ENCODE measurements at regions not wholly inside any gene's neighbourhood (a gene's known extent, or its start where the extent isn't known, plus 50 kb on each side); places are given as distances from the start of the nearest gene placed in this dataset.
A peak's percentile ranks its signal among the peaks of the same experiment; 100 is the strongest.

DNA sequence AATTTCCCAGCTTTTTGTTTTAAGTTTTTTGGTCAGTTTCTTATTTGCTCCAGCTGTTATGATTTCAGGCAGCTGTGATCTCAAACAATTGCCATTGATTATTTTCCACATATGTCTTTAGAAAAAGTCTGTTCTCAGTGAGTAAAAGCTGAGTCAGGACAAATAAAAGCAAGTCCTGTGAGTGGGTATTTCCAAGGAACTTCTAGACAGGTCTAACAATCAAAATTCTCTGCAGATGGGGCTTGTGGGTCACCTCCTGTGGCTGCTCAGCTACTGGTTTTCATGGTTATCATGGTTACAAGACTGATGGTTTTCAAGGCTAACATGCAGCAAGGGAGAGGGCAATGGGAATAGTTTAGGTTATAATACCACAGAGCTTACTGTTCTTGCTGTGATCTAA is 585.7 kb downstream of the LMO4 start:
- no peaks in the 10 kb centered on the region for H3K27me3 ChIP-seq
- H3K4me1 ChIP-seq = peaks cover 7 to 16% of the 10 kb centered on the region in 2 donors
- peaks cover 0 to 4% of the 10 kb centered on the region in 2 donors for H3K9me3 ChIP-seq
- TF ChIP-seq, protein P1, sequence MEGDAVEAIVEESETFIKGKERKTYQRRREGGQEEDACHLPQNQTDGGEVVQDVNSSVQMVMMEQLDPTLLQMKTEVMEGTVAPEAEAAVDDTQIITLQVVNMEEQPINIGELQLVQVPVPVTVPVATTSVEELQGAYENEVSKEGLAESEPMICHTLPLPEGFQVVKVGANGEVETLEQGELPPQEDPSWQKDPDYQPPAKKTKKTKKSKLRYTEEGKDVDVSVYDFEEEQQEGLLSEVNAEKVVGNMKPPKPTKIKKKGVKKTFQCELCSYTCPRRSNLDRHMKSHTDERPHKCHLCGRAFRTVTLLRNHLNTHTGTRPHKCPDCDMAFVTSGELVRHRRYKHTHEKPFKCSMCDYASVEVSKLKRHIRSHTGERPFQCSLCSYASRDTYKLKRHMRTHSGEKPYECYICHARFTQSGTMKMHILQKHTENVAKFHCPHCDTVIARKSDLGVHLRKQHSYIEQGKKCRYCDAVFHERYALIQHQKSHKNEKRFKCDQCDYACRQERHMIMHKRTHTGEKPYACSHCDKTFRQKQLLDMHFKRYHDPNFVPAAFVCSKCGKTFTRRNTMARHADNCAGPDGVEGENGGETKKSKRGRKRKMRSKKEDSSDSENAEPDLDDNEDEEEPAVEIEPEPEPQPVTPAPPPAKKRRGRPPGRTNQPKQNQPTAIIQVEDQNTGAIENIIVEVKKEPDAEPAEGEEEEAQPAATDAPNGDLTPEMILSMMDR (IDR thresholded peaks at IDR 0.05) = no peak
- no peak overlapping the region for H3K27ac ChIP-seq
- H3K4me3 ChIP-seq = no peak overlapping the region
- intact Hi-C loops (cut with DNase I) = no loop called here
- no peak for DNase-seq (ENCODE audit: low spot score in 2 of 2)
- H3K36me3 ChIP-seq = no peaks in the 10 kb centered on the region

DNA sequence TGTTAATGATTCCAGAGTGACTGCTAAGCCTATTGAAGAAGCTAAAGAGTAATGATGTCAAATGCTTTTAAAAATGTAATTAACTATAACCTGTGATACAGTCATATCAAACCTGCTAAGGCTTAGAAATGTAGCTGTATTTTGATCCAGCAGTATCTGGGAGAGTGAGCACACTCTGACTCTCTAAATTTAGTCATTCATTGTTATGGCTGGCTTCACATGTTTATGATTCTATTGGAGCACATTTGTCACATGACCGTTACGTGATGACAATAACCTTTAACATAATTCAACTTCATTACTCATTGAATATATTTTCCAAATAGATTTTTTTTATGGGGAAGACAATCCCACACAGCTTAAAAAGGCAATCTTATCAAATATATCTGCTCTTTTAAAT is 587.1 kb downstream of the LMO4 start:
- Histone ChIP-seq H3K27me3 (no peaks in the 10 kb centered on the region), H3K36me3 (no peaks in the 10 kb centered on the region), H3K4me1 (peaks cover 7 to 20% of the 10 kb centered on the region in 2 donors), H3K9me3 (peaks cover 0 to 4% of the 10 kb centered on the region in 2 donors), H3K4me3 (no peak overlapping the region), H3K27ac (peak overlapping the region in 1 of 2 donors; percentile 78)
- TF ChIP-seq, protein P1 (IDR thresholded peaks at IDR 0.05) = no peak
- no peak for DNase-seq (ENCODE audit: low spot score in 2 of 2)
- intact Hi-C loops (cut with DNase I) = no loop called here

DNA sequence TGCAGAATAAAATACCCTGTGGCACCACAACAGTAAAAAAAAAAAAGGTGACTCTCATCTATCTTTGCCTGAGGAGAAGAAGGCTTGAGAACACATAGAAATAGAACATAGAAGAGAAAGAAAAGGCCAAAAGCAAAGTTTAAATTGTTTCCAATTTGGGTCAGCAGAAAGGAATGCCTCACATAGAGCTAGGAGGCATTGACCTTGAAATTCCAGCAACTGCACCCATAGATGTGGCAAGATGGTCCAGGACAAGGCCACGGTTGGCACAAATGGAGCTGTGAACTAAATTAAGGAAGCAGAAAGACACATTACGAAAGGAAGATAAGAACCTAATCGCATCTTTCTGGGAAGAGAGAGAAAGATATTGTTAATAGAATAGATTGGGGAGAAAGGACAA is 588.3 kb downstream of the LMO4 start:
- Histone ChIP-seq H3K4me1 (peaks cover 7 to 20% of the 10 kb centered on the region in 2 donors), H3K27ac (peak overlapping the region; percentile 55 to 78), H3K27me3 (no peaks in the 10 kb centered on the region), H3K36me3 (no peaks in the 10 kb centered on the region), H3K9me3 (peaks cover 0 to under 1% of the 10 kb centered on the region in 2 donors), H3K4me3 (no peak overlapping the region)
- intact Hi-C loops (cut with DNase I) = no loop called here
- DNase-seq (ENCODE audit: low spot score in 2 of 2) = peak in 1 of 2 donors; percentile 66
- TF ChIP-seq, protein P1 (IDR thresholded peaks at IDR 0.05) = no peak

DNA sequence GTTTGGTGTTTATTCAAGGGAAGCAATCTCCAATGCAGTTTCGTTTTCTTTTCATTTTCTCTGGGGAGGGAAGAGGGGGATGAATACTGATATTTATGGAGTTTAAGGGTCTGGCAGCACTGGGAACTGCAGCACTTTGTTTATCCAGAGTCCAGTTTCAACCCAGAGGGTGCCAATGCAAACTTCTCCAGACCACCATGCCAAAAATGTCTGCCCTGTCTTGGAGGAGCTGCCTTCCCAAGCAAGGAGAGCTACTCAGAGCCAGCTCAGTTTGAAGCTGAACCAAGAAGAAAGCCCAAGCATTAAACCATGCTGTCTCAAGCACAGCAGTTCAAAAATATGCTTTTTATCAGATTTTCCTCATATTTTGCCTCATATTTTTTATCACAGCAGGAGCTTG is 589.7 kb downstream of the LMO4 start:
- TF ChIP-seq, protein P1 (IDR thresholded peaks at IDR 0.05) = no peak
- intact Hi-C loops (cut with DNase I) = no loop called here
- H3K9me3 ChIP-seq = no peaks in the 10 kb centered on the region
- H3K27ac ChIP-seq = peak overlapping the region; percentile 55 to 78
- no peak for DNase-seq (ENCODE audit: low spot score in 2 of 2)
- H3K4me1 ChIP-seq = peaks cover 7 to 20% of the 10 kb centered on the region in 2 donors
- H3K27me3 ChIP-seq = no peaks in the 10 kb centered on the region
- H3K36me3 ChIP-seq = no peaks in the 10 kb centered on the region
- peak overlapping the region; percentile 8 to 53 for H3K4me3 ChIP-seq

DNA sequence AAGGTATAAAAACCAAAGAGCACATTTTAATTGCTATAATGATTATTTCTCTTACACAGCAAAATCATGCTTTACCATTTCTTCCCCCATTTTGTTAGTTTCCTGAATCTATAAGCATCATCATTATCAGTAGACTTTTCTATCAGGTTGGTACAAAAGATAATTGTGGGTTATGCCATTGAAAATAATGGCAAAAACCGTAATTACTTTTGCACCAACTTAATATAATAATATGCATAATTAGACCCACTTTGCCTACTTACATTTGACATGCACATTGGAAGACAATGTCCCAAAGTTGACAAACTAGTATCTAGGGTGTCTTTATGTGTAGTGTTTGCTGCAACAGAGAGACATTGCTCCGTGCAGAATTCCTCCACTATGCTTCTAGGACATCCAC is 594.2 kb downstream of the LMO4 start:
- Histone ChIP-seq H3K4me3 (no peak overlapping the region), H3K9me3 (no peaks in the 10 kb centered on the region), H3K4me1 (peaks cover 7 to 9% of the 10 kb centered on the region in 2 donors), H3K27ac (no peak overlapping the region), H3K36me3 (no peaks in the 10 kb centered on the region), H3K27me3 (no peaks in the 10 kb centered on the region)
- TF ChIP-seq, protein P1 (IDR thresholded peaks at IDR 0.05) = no peak
- no peak for DNase-seq (ENCODE audit: low spot score in 2 of 2)
- intact Hi-C loops (cut with DNase I) = no loop called here

Data from ascending aorta (tissue), 2 donors.